ENCODE measurements at regions not wholly inside any gene's neighbourhood (a gene's known extent, or its start where the extent isn't known, plus 50 kb on each side); places are given as distances from the start of the nearest gene placed in this dataset.

DNA sequence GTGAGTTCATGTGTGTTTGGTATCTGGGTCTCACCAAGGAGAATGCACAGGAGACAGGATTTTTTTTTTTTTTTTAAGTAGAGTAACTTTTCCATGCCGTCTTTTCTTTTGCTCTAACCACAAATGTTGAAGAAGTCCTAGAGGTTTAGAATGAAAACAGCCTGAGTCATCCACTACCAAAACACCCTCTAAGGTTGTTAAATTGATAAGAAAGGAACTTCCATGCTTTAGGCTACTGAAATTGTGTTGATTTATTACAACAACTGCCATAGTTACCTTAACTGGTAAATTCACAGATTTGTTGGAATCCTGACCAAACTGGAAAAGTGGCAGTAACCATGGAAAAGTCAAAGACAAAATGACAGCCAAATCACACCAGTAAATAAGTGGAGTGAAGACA, 375.6 kb downstream of the AMY1C start:
- TF ChIP-seq, protein P1, sequence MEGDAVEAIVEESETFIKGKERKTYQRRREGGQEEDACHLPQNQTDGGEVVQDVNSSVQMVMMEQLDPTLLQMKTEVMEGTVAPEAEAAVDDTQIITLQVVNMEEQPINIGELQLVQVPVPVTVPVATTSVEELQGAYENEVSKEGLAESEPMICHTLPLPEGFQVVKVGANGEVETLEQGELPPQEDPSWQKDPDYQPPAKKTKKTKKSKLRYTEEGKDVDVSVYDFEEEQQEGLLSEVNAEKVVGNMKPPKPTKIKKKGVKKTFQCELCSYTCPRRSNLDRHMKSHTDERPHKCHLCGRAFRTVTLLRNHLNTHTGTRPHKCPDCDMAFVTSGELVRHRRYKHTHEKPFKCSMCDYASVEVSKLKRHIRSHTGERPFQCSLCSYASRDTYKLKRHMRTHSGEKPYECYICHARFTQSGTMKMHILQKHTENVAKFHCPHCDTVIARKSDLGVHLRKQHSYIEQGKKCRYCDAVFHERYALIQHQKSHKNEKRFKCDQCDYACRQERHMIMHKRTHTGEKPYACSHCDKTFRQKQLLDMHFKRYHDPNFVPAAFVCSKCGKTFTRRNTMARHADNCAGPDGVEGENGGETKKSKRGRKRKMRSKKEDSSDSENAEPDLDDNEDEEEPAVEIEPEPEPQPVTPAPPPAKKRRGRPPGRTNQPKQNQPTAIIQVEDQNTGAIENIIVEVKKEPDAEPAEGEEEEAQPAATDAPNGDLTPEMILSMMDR (IDR thresholded peaks at IDR 0.05; ENCODE audit: insufficient read depth, low read length) = no peak
- no peak for TF ChIP-seq POLR2AphosphoS5 (IDR thresholded peaks at IDR 0.05; ENCODE audit: low read depth)
